ENCODE measurements at regions not wholly inside any gene's neighbourhood (a gene's known extent, or its start where the extent isn't known, plus 50 kb on each side); places are given as distances from the start of the nearest gene placed in this dataset.

DNA sequence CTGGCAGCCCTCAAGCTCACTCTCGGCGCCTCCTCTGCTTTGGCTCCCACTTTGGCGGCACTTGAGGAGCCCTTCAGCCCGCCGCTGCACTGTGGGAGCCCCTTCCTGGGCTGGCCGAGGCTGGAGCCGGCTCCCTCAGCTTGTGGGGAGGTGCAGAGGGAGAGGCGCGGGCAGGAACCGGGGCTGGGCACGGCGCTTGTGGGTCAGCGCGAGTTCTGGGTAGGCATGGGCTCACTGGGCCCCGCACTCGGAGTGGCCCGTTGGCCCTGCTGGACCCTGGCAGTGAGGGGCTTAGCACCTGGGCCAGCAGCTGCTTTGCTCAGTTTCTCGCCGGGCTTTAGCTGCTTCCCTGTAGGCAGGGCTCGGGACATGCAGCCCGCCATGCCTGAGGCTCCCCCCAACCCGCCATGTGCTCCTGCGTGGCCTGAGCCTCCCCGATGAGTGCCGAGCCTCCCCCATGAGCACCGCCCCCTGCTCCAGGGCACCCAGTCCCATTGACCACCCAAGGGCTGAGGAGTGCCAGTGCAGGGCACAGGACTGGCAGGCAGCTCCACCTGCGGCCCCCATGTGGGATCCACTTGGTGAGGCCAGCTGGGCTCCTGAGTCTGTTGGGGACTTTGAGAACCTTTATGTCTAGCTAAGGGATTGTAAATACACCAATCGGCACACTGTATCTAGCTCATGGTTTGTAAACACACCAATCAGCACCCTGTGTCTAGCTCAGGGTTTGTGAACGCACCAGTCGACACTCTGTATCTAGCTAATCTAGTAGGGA, 101.5 kb upstream of the DRD5 start:
- no peak for TF ChIP-seq RCOR1 (IDR thresholded peaks at IDR 0.05; ENCODE audit: low read depth, low read length)
- TF ChIP-seq, protein P1, sequence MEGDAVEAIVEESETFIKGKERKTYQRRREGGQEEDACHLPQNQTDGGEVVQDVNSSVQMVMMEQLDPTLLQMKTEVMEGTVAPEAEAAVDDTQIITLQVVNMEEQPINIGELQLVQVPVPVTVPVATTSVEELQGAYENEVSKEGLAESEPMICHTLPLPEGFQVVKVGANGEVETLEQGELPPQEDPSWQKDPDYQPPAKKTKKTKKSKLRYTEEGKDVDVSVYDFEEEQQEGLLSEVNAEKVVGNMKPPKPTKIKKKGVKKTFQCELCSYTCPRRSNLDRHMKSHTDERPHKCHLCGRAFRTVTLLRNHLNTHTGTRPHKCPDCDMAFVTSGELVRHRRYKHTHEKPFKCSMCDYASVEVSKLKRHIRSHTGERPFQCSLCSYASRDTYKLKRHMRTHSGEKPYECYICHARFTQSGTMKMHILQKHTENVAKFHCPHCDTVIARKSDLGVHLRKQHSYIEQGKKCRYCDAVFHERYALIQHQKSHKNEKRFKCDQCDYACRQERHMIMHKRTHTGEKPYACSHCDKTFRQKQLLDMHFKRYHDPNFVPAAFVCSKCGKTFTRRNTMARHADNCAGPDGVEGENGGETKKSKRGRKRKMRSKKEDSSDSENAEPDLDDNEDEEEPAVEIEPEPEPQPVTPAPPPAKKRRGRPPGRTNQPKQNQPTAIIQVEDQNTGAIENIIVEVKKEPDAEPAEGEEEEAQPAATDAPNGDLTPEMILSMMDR (IDR thresholded peaks at IDR 0.05), result no peak
- TF ChIP-seq KDM1A (IDR thresholded peaks at IDR 0.05; ENCODE audit: low read depth), result no peak
- TF ChIP-seq HDAC2 (IDR thresholded peaks at IDR 0.05), result no peak
- TF ChIP-seq BHLHE40 (IDR thresholded peaks at IDR 0.05; ENCODE audit: low read depth, low read length), result no peak
- TF ChIP-seq EP300 (IDR thresholded peaks at IDR 0.05), result no peak
- TF ChIP-seq, protein P2, sequence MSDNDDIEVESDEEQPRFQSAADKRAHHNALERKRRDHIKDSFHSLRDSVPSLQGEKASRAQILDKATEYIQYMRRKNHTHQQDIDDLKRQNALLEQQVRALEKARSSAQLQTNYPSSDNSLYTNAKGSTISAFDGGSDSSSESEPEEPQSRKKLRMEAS (IDR thresholded peaks at IDR 0.05), result no peak
- no peak for TF ChIP-seq RFX5 (IDR thresholded peaks at IDR 0.05)
- no peak for TF ChIP-seq ZSCAN20 (CRISPR knock-in tag; IDR thresholded peaks at IDR 0.05)
- TF ChIP-seq CHD2 (IDR thresholded peaks at IDR 0.05; ENCODE audit: low read length, partially characterized antibody), result no peak
- TF ChIP-seq TFCP2L1 (CRISPR knock-in tag; IDR thresholded peaks at IDR 0.05), result no peak
- no peak for TF ChIP-seq HOXB13 (CRISPR knock-in tag; IDR thresholded peaks at IDR 0.05; ENCODE audit: low read depth)
- no peak for TF ChIP-seq MYC (IDR thresholded peaks at IDR 0.05; ENCODE audit: borderline replicate concordance, low read length)

All from A549 (cell line).